ELR (cell line): ENCODE measurements at regions not wholly inside any gene's neighbourhood (a gene's known extent, or its start where the extent isn't known, plus 50 kb on each side); places are given as distances from the start of the nearest gene placed in this dataset.
A peak's percentile ranks its signal among the peaks of the same experiment; 100 is the strongest.

Experiments
- DNase-seq: peaks from one replicate; pipeline ENCODE4 v3.0.0-alpha.2; 2015; ENCODE audit warnings: low read depth

- no peak for DNase-seq
These were observed 204.6 kb upstream of the HEY2 start for GRCh38 chr6:125544819-125545218.

GRCh38 chr6:125546841-125547251, 202.6 kb upstream of the HEY2 start:
- DNase-seq, result peak; percentile 8

- DNase-seq, result no peak
These were observed 202.1 kb upstream of the HEY2 start for GRCh38 chr6:125547381-125547780.

GRCh38 chr6:125549202-125549884, 200.1 kb upstream of the HEY2 start:
- peak; percentile 9 for DNase-seq

GRCh38 chr6:125550892-125551291, 198.5 kb upstream of the HEY2 start:
- DNase-seq, result no peak

GRCh38 chr6:125552819-125553218, 196.6 kb upstream of the HEY2 start:
- DNase-seq, result no peak

- DNase-seq, result no peak
These were observed 195.0 kb upstream of the HEY2 start for GRCh38 chr6:125554456-125554855.

- no peak for DNase-seq
These were observed 191.1 kb upstream of the HEY2 start for GRCh38 chr6:125558241-125558843.

- DNase-seq, result no peak
These were observed 190.5 kb upstream of the HEY2 start for GRCh38 chr6:125558907-125559306.

- DNase-seq, result no peak
These were observed 187.3 kb upstream of the HEY2 start for GRCh38 chr6:125562156-125562555.

GRCh38 chr6:125564941-125565340, 184.5 kb upstream of the HEY2 start:
- no peak for DNase-seq

GRCh38 chr6:125567407-125567806, 182.0 kb upstream of the HEY2 start:
- DNase-seq, result no peak

- no peak for DNase-seq
These were observed 180.8 kb upstream of the HEY2 start for GRCh38 chr6:125568609-125569008.

GRCh38 chr6:125570526-125570925, 178.9 kb upstream of the HEY2 start:
- no peak for DNase-seq

- no peak for DNase-seq
These were observed 178.2 kb upstream of the HEY2 start for GRCh38 chr6:125571207-125571755.

GRCh38 chr6:125574604-125575003, 174.8 kb upstream of the HEY2 start:
- DNase-seq, result no peak

GRCh38 chr6:125577124-125577662, 172.2 kb upstream of the HEY2 start:
- DNase-seq, result no peak

GRCh38 chr6:125584468-125584939, 164.9 kb upstream of the HEY2 start:
- DNase-seq, result peak; percentile 6

- no peak for DNase-seq
These were observed 164.0 kb upstream of the HEY2 start for GRCh38 chr6:125585470-125585869.

- DNase-seq, result peak; percentile 59
These were observed 163.4 kb upstream of the HEY2 start for GRCh38 chr6:125586074-125586473.

- no peak for DNase-seq
These were observed 162.8 kb upstream of the HEY2 start for GRCh38 chr6:125586605-125587004.

- DNase-seq, result no peak
These were observed 161.5 kb upstream of the HEY2 start for GRCh38 chr6:125587666-125588632.
